ENCODE measurements at regions not wholly inside any gene's neighbourhood (a gene's known extent, or its start where the extent isn't known, plus 50 kb on each side); places are given as distances from the start of the nearest gene placed in this dataset.

DNA sequence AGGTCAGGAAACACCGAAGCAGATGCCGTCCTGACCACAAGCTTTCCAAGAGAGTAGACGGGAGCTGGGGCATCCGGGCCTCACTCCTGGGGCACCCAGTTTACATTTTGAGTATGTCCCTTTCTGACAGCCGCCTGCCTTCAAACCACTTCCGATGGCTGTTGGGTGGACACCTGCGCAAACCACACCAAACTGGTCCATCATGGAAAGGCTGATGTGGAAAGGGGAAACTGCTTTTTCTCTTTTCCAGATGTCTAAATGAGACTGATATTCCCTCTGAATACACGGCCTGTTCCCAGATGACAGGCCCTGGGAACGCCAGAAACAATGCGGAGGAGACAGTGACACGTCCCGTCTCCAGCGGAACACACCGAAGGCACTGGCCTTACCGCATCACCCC lies 290.0 kb upstream of the SALL3 start:
- DNase-seq = no peak
- Histone ChIP-seq H4K20me1 (ENCODE audit: insufficient read depth, low read length) (no peaks in the 10 kb centered on the region), H2AFZ (ENCODE audit: insufficient read depth, low read depth, low read length, poor library complexity, severe bottlenecking) (no peak overlapping the region), H3K27me3 (ENCODE audit: control insufficient read depth in 2 of 2, insufficient read depth in 2 of 2, low read length in 2 of 2) (no peaks in the 10 kb centered on the region), H3K79me2 (ENCODE audit: insufficient read depth, low read length) (no peaks in the 10 kb centered on the region), H3K4me2 (replicated peaks; ENCODE audit: extremely low read depth, low read length, poor library complexity, severe bottlenecking) (no peak overlapping the region), H3K36me3 (replicated peaks in 1 of 2; ENCODE audit: control insufficient read depth in 1 of 2, insufficient read depth in 2 of 2, low read length in 2 of 2) (no peaks in the 10 kb centered on the region), H3K4me1 (ENCODE audit: control insufficient read depth in 1 of 2, insufficient read depth in 2 of 2, low read length in 2 of 2) (no peaks in the 10 kb centered on the region), H3K9me3 (replicated peaks in 1 of 2; ENCODE audit: control insufficient read depth in 1 of 2, insufficient read depth in 1 of 2, low read length in 2 of 2) (no peaks in the 10 kb centered on the region), H3K27ac (ENCODE audit: low read depth in 1 of 2, low read length in 2 of 2) (no peak overlapping the region), H3K4me3 (replicated peaks in 1 of 3; ENCODE audit: low read depth in 2 of 3, low read length in 3 of 3) (no peak overlapping the region), H3K9ac (ENCODE audit: insufficient read depth, low read length, poor library complexity, severe bottlenecking) (no peak overlapping the region)
- 90% methylated on average over 14 of the region's 15 CpGs for WGBS (ENCODE audit: insufficient coverage)
- Mint-ChIP-seq H3K27ac (no peak overlapping the region), H3K9me3 (peaks cover 0 to 6% (median 0%) of the 10 kb centered on the region in 7 donors), H3K27me3 (ENCODE audit: low read depth in 3 of 3) (peaks cover 0 to 2% (median 2%) of the 10 kb centered on the region in 3 donors), H3K4me1 (no peaks in the 10 kb centered on the region), H3K4me3 (no peak overlapping the region), H3K36me3 (no peaks in the 10 kb centered on the region)
- TF ChIP-seq, protein P1, sequence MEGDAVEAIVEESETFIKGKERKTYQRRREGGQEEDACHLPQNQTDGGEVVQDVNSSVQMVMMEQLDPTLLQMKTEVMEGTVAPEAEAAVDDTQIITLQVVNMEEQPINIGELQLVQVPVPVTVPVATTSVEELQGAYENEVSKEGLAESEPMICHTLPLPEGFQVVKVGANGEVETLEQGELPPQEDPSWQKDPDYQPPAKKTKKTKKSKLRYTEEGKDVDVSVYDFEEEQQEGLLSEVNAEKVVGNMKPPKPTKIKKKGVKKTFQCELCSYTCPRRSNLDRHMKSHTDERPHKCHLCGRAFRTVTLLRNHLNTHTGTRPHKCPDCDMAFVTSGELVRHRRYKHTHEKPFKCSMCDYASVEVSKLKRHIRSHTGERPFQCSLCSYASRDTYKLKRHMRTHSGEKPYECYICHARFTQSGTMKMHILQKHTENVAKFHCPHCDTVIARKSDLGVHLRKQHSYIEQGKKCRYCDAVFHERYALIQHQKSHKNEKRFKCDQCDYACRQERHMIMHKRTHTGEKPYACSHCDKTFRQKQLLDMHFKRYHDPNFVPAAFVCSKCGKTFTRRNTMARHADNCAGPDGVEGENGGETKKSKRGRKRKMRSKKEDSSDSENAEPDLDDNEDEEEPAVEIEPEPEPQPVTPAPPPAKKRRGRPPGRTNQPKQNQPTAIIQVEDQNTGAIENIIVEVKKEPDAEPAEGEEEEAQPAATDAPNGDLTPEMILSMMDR (IDR thresholded peaks at IDR 0.05) = no peak
- intact Hi-C loops (cut with micrococcal nuclease) = no loop called here

DNA sequence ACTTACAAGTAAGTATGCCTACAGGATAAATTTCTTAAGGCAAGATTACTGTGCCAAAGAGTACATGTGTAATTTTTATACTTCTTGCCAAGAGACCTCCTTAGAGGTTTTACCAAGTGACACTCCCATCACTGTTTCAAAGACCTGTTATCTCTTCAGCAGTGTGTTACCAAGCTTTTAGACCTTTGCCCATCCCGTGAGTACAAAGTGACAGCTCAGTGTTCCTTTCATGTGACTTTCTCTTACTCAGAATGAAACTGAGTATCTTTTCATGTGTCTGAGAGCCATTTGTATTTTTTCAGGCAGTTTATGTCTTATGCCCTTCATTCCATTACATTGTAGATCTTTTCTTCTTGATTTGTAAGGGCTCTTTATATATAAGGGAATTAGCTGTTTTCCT lies 287.5 kb upstream of the SALL3 start:
- no peak for DNase-seq
- Histone ChIP-seq H3K9me3 (replicated peaks in 1 of 2; ENCODE audit: control insufficient read depth in 1 of 2, insufficient read depth in 1 of 2, low read length in 2 of 2) (no peaks in the 10 kb centered on the region), H3K36me3 (replicated peaks in 1 of 2; ENCODE audit: control insufficient read depth in 1 of 2, insufficient read depth in 2 of 2, low read length in 2 of 2) (no peaks in the 10 kb centered on the region), H4K20me1 (ENCODE audit: insufficient read depth, low read length) (no peaks in the 10 kb centered on the region), H3K27ac (ENCODE audit: low read depth in 1 of 2, low read length in 2 of 2) (no peak overlapping the region), H3K9ac (ENCODE audit: insufficient read depth, low read length, poor library complexity, severe bottlenecking) (no peak overlapping the region), H3K4me1 (ENCODE audit: control insufficient read depth in 1 of 2, insufficient read depth in 2 of 2, low read length in 2 of 2) (no peaks in the 10 kb centered on the region), H3K4me2 (replicated peaks; ENCODE audit: extremely low read depth, low read length, poor library complexity, severe bottlenecking) (no peak overlapping the region), H3K79me2 (ENCODE audit: insufficient read depth, low read length) (no peaks in the 10 kb centered on the region), H3K4me3 (replicated peaks in 1 of 3; ENCODE audit: low read depth in 2 of 3, low read length in 3 of 3) (no peak overlapping the region), H2AFZ (ENCODE audit: insufficient read depth, low read depth, low read length, poor library complexity, severe bottlenecking) (no peak overlapping the region), H3K27me3 (ENCODE audit: control insufficient read depth in 2 of 2, insufficient read depth in 2 of 2, low read length in 2 of 2) (no peaks in the 10 kb centered on the region)
- 80% methylated on average over 1 of the region's 1 CpG for WGBS (ENCODE audit: insufficient coverage)
- Mint-ChIP-seq H3K27ac (no peak overlapping the region), H3K36me3 (no peaks in the 10 kb centered on the region), H3K4me3 (no peak overlapping the region), H3K4me1 (no peaks in the 10 kb centered on the region), H3K27me3 (ENCODE audit: low read depth in 3 of 3) (no peaks in the 10 kb centered on the region), H3K9me3 (peaks cover 0 to 8% (median 1%) of the 10 kb centered on the region in 7 donors)
- intact Hi-C loops (cut with micrococcal nuclease) = no loop called here
- TF ChIP-seq, protein P1 (IDR thresholded peaks at IDR 0.05) = no peak
